ENCODE measurements at regions not wholly inside any gene's neighbourhood (a gene's known extent, or its start where the extent isn't known, plus 50 kb on each side); places are given as distances from the start of the nearest gene placed in this dataset.

DNA sequence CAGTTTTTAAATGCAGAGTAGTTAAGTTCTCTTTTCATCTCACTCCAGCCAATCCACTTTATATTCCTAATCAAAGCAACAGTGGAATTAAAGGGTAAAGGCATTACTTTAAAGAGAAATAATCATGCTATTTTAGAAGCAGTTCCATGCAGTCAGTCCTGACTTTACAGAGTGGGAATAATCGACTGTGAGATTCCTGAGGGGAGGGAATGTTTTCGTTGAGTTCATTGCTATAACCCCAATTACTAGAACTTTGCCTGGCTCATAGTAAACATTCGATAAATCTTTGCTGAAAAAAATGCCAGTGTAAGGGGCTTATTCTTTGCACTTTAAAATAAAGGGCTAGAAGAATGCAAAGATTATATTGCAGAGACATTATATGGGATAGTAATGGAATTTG lies 127.2 kb upstream of the ASTN2 start:
- BruUV-seq (replicated peaks) = no TSS peak
- FAIRE-seq (no peak), ATAC-seq (no peak), DNase-seq (ENCODE audit: low read depth, low spot score) (no peak)
- no peak overlapping the region for H2AFZ ChIP-seq (ENCODE audit: control insufficient read depth, low read depth, low read length)
- H3K27ac ChIP-seq (ENCODE audit: control insufficient read depth, insufficient read depth) = no peak overlapping the region
- no peaks in the 10 kb centered on the region for H4K20me1 ChIP-seq (ENCODE audit: control insufficient read depth, insufficient read depth)
- in situ Hi-C loops (cut with MboI) (no loop called here), intact Hi-C loops (cut with micrococcal nuclease; ENCODE audit: unreplicated experiment) (no loop called here)
- POLR2A ChIA-PET = no interaction called here
- H3K4me2 ChIP-seq (ENCODE audit: control insufficient read depth, insufficient read depth) = no peak overlapping the region
- WGBS (ENCODE audit: insufficient coverage, insufficient replicate concordance, low lambda C conversion rate, missing lambda C conversion rate) = 0% methylated on average over 3 of the region's 3 CpGs
- no peak for TF ChIP-seq DPF2 (IDR thresholded peaks at IDR 0.05)
- TF ChIP-seq PML (IDR thresholded peaks at IDR 0.05; ENCODE audit: low read length) = no peak
- no peak for TF ChIP-seq TCF7 (IDR thresholded peaks at IDR 0.05; ENCODE audit: borderline replicate concordance)
- TF ChIP-seq SIX5 (IDR thresholded peaks at IDR 0.05; ENCODE audit: low read depth, low read length, severe bottlenecking) = no peak
- no peak for TF ChIP-seq SUZ12 (IDR thresholded peaks at IDR 0.05; ENCODE audit: unreplicated experiment)
- TF ChIP-seq WRNIP1 (IDR thresholded peaks at IDR 0.05; ENCODE audit: borderline replicate concordance, low read depth, low read length) = no peak
- TF ChIP-seq ZSCAN29 (IDR thresholded peaks at IDR 0.05) = no peak
- TF ChIP-seq ZNF207 (IDR thresholded peaks at IDR 0.05; ENCODE audit: borderline replicate concordance) = no peak
- no peak for TF ChIP-seq HDGF (IDR thresholded peaks at IDR 0.05)
- TF ChIP-seq, protein P1, sequence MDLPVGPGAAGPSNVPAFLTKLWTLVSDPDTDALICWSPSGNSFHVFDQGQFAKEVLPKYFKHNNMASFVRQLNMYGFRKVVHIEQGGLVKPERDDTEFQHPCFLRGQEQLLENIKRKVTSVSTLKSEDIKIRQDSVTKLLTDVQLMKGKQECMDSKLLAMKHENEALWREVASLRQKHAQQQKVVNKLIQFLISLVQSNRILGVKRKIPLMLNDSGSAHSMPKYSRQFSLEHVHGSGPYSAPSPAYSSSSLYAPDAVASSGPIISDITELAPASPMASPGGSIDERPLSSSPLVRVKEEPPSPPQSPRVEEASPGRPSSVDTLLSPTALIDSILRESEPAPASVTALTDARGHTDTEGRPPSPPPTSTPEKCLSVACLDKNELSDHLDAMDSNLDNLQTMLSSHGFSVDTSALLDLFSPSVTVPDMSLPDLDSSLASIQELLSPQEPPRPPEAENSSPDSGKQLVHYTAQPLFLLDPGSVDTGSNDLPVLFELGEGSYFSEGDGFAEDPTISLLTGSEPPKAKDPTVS (IDR thresholded peaks at IDR 0.05; ENCODE audit: low read depth, low read length) = no peak
- TF ChIP-seq FOXK2 (IDR thresholded peaks at IDR 0.05) = no peak
- no peak for TF ChIP-seq KAT2A (conservative IDR thresholded peaks at IDR 0.05; ENCODE audit: control insufficient read depth, low read depth, low read length)
- no peaks in the 10 kb centered on the region for H3K9me3 ChIP-seq (replicated peaks; ENCODE audit: control insufficient read depth, insufficient read depth, low read length)
- SMC1A ChIA-PET (ENCODE audit: uncharacterized antibody, unreplicated experiment) = no interaction called here
- H3K79me2 ChIP-seq (ENCODE audit: control insufficient read depth, insufficient read depth, low read length) = no peaks in the 10 kb centered on the region
- RAD21 ChIA-PET (ENCODE audit: unreplicated experiment) = no interaction called here
- H3K9ac ChIP-seq (ENCODE audit: control insufficient read depth, insufficient read depth, low read length) = no peak overlapping the region
- CTCF ChIA-PET = no interaction called here
- H3K4me1 ChIP-seq (ENCODE audit: control insufficient read depth, insufficient read depth, low read length) = no peaks in the 10 kb centered on the region
- no peaks in the 10 kb centered on the region for H3K36me3 ChIP-seq (ENCODE audit: control insufficient read depth in 2 of 2, insufficient read depth in 2 of 2, low read length in 1 of 2)
- no peaks in the 10 kb centered on the region for H3K27me3 ChIP-seq (replicated peaks in 1 of 2; ENCODE audit: control insufficient read depth in 2 of 2, insufficient read depth in 2 of 2, low read length in 1 of 2)
- H3K4me3 ChIP-seq = no peak overlapping the region
